Osteocyte (in vitro differentiated cells): ENCODE measurements at regions not wholly inside any gene's neighbourhood (a gene's known extent, or its start where the extent isn't known, plus 50 kb on each side); places are given as distances from the start of the nearest gene placed in this dataset.

Experiments used
- DNase-seq: peaks from one replicate; pipeline ENCODE4 v3.0.0; 2021; ENCODE audit warnings: mixed read lengths; ENCODE audit not compliant: unreplicated experiment; ENCODE audit errors: extremely low spot score
- H3K27ac Mint-ChIP-seq: one replicate; pipeline ENCODE4 v1.8.0; 2021; ENCODE audit warnings: mild to moderate bottlenecking, mixed read lengths; ENCODE audit not compliant: unreplicated experiment
- H3K27me3 Mint-ChIP-seq: one replicate; pipeline ENCODE4 v1.8.0; 2021; ENCODE audit warnings: mixed read lengths; ENCODE audit not compliant: unreplicated experiment
- H3K36me3 Mint-ChIP-seq: one replicate; pipeline ENCODE4 v1.8.0; 2021; ENCODE audit warnings: mixed read lengths; ENCODE audit not compliant: unreplicated experiment
- H3K4me1 Mint-ChIP-seq: one replicate; pipeline ENCODE4 v1.8.0; 2021; ENCODE audit warnings: mixed read lengths; ENCODE audit not compliant: unreplicated experiment
- H3K4me3 Mint-ChIP-seq: one replicate; pipeline ENCODE4 v1.8.0; 2021; ENCODE audit warnings: mild to moderate bottlenecking, moderate library complexity, mixed read lengths; ENCODE audit not compliant: unreplicated experiment
- H3K9me3 Mint-ChIP-seq: one replicate; pipeline ENCODE4 v1.8.0; 2021; ENCODE audit warnings: mixed read lengths; ENCODE audit not compliant: unreplicated experiment
- CTCF ChIP-seq: fragments of 200-600 bp; sonication (generic); IDR thresholded peaks from 2 replicates; pipeline ENCODE4 v1.5.0; 2021; ENCODE audit warnings: antibody characterized with exemption, mild to moderate bottlenecking, moderate library complexity

GRCh38 chr10:28790146-28790545 lies 112.8 kb downstream of the BAMBI start:
- no peak for TF ChIP-seq CTCF
- Mint-ChIP-seq H3K4me3 (no peak overlapping the region), H3K9me3 (no peaks in the 10 kb centered on the region), H3K36me3 (no peaks in the 10 kb centered on the region), H3K27me3 (peaks cover 39% of the 10 kb centered on the region), H3K4me1 (no peaks in the 10 kb centered on the region), H3K27ac (no peak overlapping the region)
- DNase-seq = no peak

- H3K4me3 Mint-ChIP-seq = no peak overlapping the region
These were observed 116.2 kb downstream of the BAMBI start for GRCh38 chr10:28793482-28793881.

GRCh38 chr10:28794986-28795385 lies 117.7 kb downstream of the BAMBI start:
- H3K27me3 Mint-ChIP-seq = peaks cover 9% of the 10 kb centered on the region
- H3K4me1 Mint-ChIP-seq = peaks cover 2% of the 10 kb centered on the region
- no peak for TF ChIP-seq CTCF
- H3K36me3 Mint-ChIP-seq = peaks cover 2% of the 10 kb centered on the region
- no peak overlapping the region for H3K27ac Mint-ChIP-seq
- no peak for DNase-seq
- no peaks in the 10 kb centered on the region for H3K9me3 Mint-ChIP-seq
- no peak overlapping the region for H3K4me3 Mint-ChIP-seq

More at GRCh38 chr10:28793482-28793881, 116.2 kb downstream of the BAMBI start:
- Mint-ChIP-seq H3K36me3 (no peaks in the 10 kb centered on the region), H3K27ac (no peak overlapping the region), H3K27me3 (peaks cover 21% of the 10 kb centered on the region), H3K9me3 (no peaks in the 10 kb centered on the region), H3K4me1 (peaks cover 2% of the 10 kb centered on the region)
- TF ChIP-seq CTCF = no peak
- DNase-seq = no peak

- Mint-ChIP-seq H3K4me1 (peaks cover 2% of the 10 kb centered on the region), H3K9me3 (no peaks in the 10 kb centered on the region), H3K4me3 (no peak overlapping the region), H3K36me3 (peaks cover 2% of the 10 kb centered on the region), H3K27me3 (peaks cover 3% of the 10 kb centered on the region), H3K27ac (no peak overlapping the region)
- no peak for TF ChIP-seq CTCF
- DNase-seq = no peak
These were observed 119.5 kb downstream of the BAMBI start for GRCh38 chr10:28796606-28797512.

- Mint-ChIP-seq H3K4me3 (no peak overlapping the region), H3K4me1 (peaks cover 2% of the 10 kb centered on the region), H3K9me3 (no peaks in the 10 kb centered on the region), H3K27ac (peak overlapping the region; percentile 29), H3K36me3 (peaks cover 2% of the 10 kb centered on the region), H3K27me3 (peaks cover 3% of the 10 kb centered on the region)
- no peak for DNase-seq
- TF ChIP-seq CTCF = peak; percentile 31
These were observed 120.6 kb downstream of the BAMBI start for GRCh38 chr10:28797904-28798371.
